Activated CD4-positive, alpha-beta T cell treated with anti-CD3 and anti-CD28 coated beads, Interleukin-2, amount 50 U/mL, for 48 hours (primary cell): ENCODE measurements at regions not wholly inside any gene's neighbourhood (a gene's known extent, or its start where the extent isn't known, plus 50 kb on each side); places are given as distances from the start of the nearest gene placed in this dataset.

Experiments used
- DNase-seq, 2 experiments: peaks; one replicate each; pipeline ENCODE4 v3.0.0-alpha.2; 2020

- no peak for DNase-seq
Observed at GRCh38 chr2:190785334-190785733, 95.3 kb upstream of the GLS start.

GRCh38 chr2:190786404-190787166 lies 94.0 kb upstream of the GLS start:
- no peak for DNase-seq

- DNase-seq = no peak
Observed at GRCh38 chr2:190787743-190788235, 92.8 kb upstream of the GLS start.

GRCh38 chr2:190789074-190790004 lies 91.3 kb upstream of the GLS start:
- DNase-seq = no peak

GRCh38 chr2:190791347-190791975 lies 89.2 kb upstream of the GLS start:
- DNase-seq = peak; percentile 43 to 64

GRCh38 chr2:190791976-190792575 lies 88.5 kb upstream of the GLS start:
- no peak for DNase-seq

- no peak for DNase-seq
Observed at GRCh38 chr2:190792956-190793888, 87.4 kb upstream of the GLS start.

- DNase-seq = no peak
Observed at GRCh38 chr2:190794377-190794776, 86.2 kb upstream of the GLS start.

- no peak for DNase-seq
Observed at GRCh38 chr2:190794790-190795189, 85.8 kb upstream of the GLS start.

GRCh38 chr2:190795686-190796085 lies 84.9 kb upstream of the GLS start:
- no peak for DNase-seq

GRCh38 chr2:190799999-190800398 lies 80.6 kb upstream of the GLS start:
- DNase-seq = no peak

GRCh38 chr2:190800528-190800927 lies 80.1 kb upstream of the GLS start:
- no peak for DNase-seq

- no peak for DNase-seq
Observed at GRCh38 chr2:190802129-190802528, 78.5 kb upstream of the GLS start.

- no peak for DNase-seq
Observed at GRCh38 chr2:190802626-190803209, 77.9 kb upstream of the GLS start.

- no peak for DNase-seq
Observed at GRCh38 chr2:190804182-190804795, 76.3 kb upstream of the GLS start.

GRCh38 chr2:190805126-190805525 lies 75.5 kb upstream of the GLS start:
- DNase-seq = no peak

GRCh38 chr2:190805843-190806242 lies 74.8 kb upstream of the GLS start:
- DNase-seq = no peak

GRCh38 chr2:190807886-190808285 lies 72.7 kb upstream of the GLS start:
- DNase-seq = no peak

- DNase-seq = no peak
Observed at GRCh38 chr2:190809139-190809764, 71.4 kb upstream of the GLS start.

- DNase-seq = no peak
Observed at GRCh38 chr2:190809876-190810525, 70.6 kb upstream of the GLS start.
